GM21515 (cell line): ENCODE measurements at regions not wholly inside any gene's neighbourhood (a gene's known extent, or its start where the extent isn't known, plus 50 kb on each side); places are given as distances from the start of the nearest gene placed in this dataset.

Source experiments
- ATAC-seq: cut with Tn5 transposase; IDR thresholded peaks from one replicate; pipeline ENCODE4 v1.9.1; 2021; ENCODE audit not compliant: unreplicated experiment

- ATAC-seq: no peak
These were observed 142.5 kb upstream of the TNS3 start for GRCh38 chr7:47724335-47724982.

GRCh38 chr7:47722126-47722525 is 140.2 kb upstream of the TNS3 start:
- ATAC-seq: no peak

GRCh38 chr7:47721670-47722069 is 139.8 kb upstream of the TNS3 start:
- no peak for ATAC-seq

- ATAC-seq: no peak
These were observed 139.0 kb upstream of the TNS3 start for GRCh38 chr7:47720907-47721244.

GRCh38 chr7:47720141-47720906 is 138.4 kb upstream of the TNS3 start:
- peak; percentile 79 for ATAC-seq

GRCh38 chr7:47719675-47720074 is 137.8 kb upstream of the TNS3 start:
- no peak for ATAC-seq

- peak; percentile 23 for ATAC-seq
These were observed 133.7 kb upstream of the TNS3 start for GRCh38 chr7:47715631-47716068.

GRCh38 chr7:47714669-47715607 is 133.0 kb upstream of the TNS3 start:
- ATAC-seq: peak; percentile 97

GRCh38 chr7:47713595-47713994 is 131.7 kb upstream of the TNS3 start:
- no peak for ATAC-seq

GRCh38 chr7:47712416-47712815 is 130.5 kb upstream of the TNS3 start:
- ATAC-seq: no peak

GRCh38 chr7:47711776-47712175 is 129.9 kb upstream of the TNS3 start:
- no peak for ATAC-seq

- no peak for ATAC-seq
These were observed 128.5 kb upstream of the TNS3 start for GRCh38 chr7:47710201-47710935.

- no peak for ATAC-seq
These were observed 127.5 kb upstream of the TNS3 start for GRCh38 chr7:47709451-47709850.

- no peak for ATAC-seq
These were observed 127.1 kb upstream of the TNS3 start for GRCh38 chr7:47709051-47709450.

- ATAC-seq: no peak
These were observed 125.7 kb upstream of the TNS3 start for GRCh38 chr7:47707583-47707982.

- no peak for ATAC-seq
These were observed 123.0 kb upstream of the TNS3 start for GRCh38 chr7:47704936-47705335.

GRCh38 chr7:47702080-47702479 is 120.2 kb upstream of the TNS3 start:
- ATAC-seq: no peak

GRCh38 chr7:47698386-47698785 is 116.5 kb upstream of the TNS3 start:
- no peak for ATAC-seq

- ATAC-seq: no peak
These were observed 115.6 kb upstream of the TNS3 start for GRCh38 chr7:47697543-47697942.

- ATAC-seq: no peak
These were observed 114.3 kb upstream of the TNS3 start for GRCh38 chr7:47696152-47696710.

- no peak for ATAC-seq
These were observed 111.3 kb upstream of the TNS3 start for GRCh38 chr7:47693216-47693615.
